Osteoblast (primary cell): ENCODE measurements at regions not wholly inside any gene's neighbourhood (a gene's known extent, or its start where the extent isn't known, plus 50 kb on each side); places are given as distances from the start of the nearest gene placed in this dataset.

ENCODE experiments used
- DNase-seq: peaks from one replicate; pipeline ENCODE4 v3.0.0; 2011; ENCODE audit warnings: low spot score, mixed read lengths; ENCODE audit not compliant: insufficient read length; ENCODE audit errors: missing footprints
- H2AFZ ChIP-seq: 2 replicates; pipeline ENCODE4 v1.6.0; 2011; ENCODE audit warnings: mild to moderate bottlenecking, low read length
- H3K27ac ChIP-seq: 2 replicates; pipeline ENCODE4 v1.5.1; 2011; ENCODE audit warnings: mild to moderate bottlenecking, low read depth, low read length, moderate library complexity
- H3K27me3 ChIP-seq: 2 replicates; pipeline ENCODE4 v1.6.0; 2012; ENCODE audit warnings: mild to moderate bottlenecking, control low read depth, inconsistent platforms, low read length, moderate library complexity; ENCODE audit not compliant: insufficient read depth
- H3K36me3 ChIP-seq: 2 replicates; pipeline ENCODE4 v1.5.1; 2011; ENCODE audit warnings: mild to moderate bottlenecking, low read length, control low read depth, moderate library complexity; ENCODE audit not compliant: insufficient read depth
- H3K4me1 ChIP-seq: 2 replicates; pipeline ENCODE4 v1.5.1; 2011; ENCODE audit warnings: mild to moderate bottlenecking, low read length, control low read depth, moderate library complexity; ENCODE audit not compliant: insufficient read depth
- H3K4me2 ChIP-seq: 2 replicates; pipeline ENCODE4 v1.6.0; 2011; ENCODE audit warnings: mild to moderate bottlenecking, low read length; ENCODE audit not compliant: insufficient read depth
- H3K4me3 ChIP-seq: fragments of 200-600 bp; sonication (generic); 3 replicates; pipeline ENCODE4 v1.5.1; 2012; ENCODE audit warnings: mild to moderate bottlenecking, low read length, inconsistent platforms; ENCODE audit not compliant: insufficient read depth
- H3K79me2 ChIP-seq: 2 replicates; pipeline ENCODE4 v1.6.0; 2012; ENCODE audit warnings: mild to moderate bottlenecking, low read length, control low read depth, inconsistent platforms; ENCODE audit not compliant: insufficient read depth
- H3K9me3 ChIP-seq: 2 replicates; pipeline ENCODE4 v1.5.1; 2011; ENCODE audit warnings: low read depth, low read length, control low read depth
- H4K20me1 ChIP-seq: 2 replicates; pipeline ENCODE4 v1.6.0; 2012; ENCODE audit warnings: mild to moderate bottlenecking, low read length, control low read depth; ENCODE audit not compliant: insufficient read depth
- TF ChIP-seq, protein P1 (sequence below): IDR thresholded peaks from 2 replicates; pipeline ENCODE4 v1.5.1; 2011; ENCODE audit warnings: mild to moderate bottlenecking, low read depth, low read length, moderate library complexity; ENCODE audit errors: extremely low read depth

DNA sequence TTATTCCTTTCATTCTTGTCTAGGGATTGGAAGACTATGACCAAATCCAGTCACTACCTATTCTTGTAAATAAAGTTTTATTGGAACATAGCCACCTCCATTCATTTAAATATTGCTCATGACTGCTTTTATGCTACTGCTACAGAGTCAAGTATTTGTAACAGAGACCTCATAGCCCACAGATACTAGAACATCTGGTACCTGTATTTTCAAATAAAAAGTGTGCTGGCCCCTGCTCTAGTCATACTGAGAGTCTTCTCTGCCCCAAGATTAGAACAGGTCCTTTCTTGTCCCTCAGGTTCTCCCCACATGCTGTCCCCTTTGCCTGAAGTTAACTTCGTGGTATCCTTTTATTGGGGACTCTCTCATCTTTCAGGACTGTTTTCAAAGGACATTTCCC is 422.3 kb downstream of the CBLN4 start:
- TF ChIP-seq, protein P1, sequence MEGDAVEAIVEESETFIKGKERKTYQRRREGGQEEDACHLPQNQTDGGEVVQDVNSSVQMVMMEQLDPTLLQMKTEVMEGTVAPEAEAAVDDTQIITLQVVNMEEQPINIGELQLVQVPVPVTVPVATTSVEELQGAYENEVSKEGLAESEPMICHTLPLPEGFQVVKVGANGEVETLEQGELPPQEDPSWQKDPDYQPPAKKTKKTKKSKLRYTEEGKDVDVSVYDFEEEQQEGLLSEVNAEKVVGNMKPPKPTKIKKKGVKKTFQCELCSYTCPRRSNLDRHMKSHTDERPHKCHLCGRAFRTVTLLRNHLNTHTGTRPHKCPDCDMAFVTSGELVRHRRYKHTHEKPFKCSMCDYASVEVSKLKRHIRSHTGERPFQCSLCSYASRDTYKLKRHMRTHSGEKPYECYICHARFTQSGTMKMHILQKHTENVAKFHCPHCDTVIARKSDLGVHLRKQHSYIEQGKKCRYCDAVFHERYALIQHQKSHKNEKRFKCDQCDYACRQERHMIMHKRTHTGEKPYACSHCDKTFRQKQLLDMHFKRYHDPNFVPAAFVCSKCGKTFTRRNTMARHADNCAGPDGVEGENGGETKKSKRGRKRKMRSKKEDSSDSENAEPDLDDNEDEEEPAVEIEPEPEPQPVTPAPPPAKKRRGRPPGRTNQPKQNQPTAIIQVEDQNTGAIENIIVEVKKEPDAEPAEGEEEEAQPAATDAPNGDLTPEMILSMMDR = no peak
- Histone ChIP-seq H3K9me3 (peaks cover 3% of the 10 kb centered on the region), H3K27ac (no peak overlapping the region), H2AFZ (no peak overlapping the region), H3K79me2 (no peaks in the 10 kb centered on the region), H3K4me1 (no peaks in the 10 kb centered on the region), H3K4me3 (no peak overlapping the region), H3K36me3 (no peaks in the 10 kb centered on the region), H3K4me2 (no peak overlapping the region), H4K20me1 (no peaks in the 10 kb centered on the region), H3K27me3 (no peaks in the 10 kb centered on the region)
- no peak for DNase-seq

DNA sequence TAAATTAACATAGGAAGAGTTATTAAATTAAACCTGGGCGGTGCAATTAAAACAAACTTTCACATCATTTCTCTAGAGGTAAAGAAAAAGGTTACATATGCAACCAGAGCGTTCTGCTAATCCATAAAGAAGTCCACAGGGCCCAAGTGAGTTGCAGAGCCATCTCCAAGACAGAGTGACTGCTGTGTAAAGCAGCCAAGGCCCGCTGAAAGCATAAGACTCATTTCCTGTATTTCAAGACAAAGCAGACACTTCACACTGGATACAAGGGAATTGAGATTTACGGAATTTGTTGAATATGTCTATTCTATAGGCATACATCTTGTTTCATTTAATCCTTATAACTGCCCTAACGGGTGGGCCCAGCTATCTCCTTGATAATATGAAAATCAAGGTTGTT is 422.8 kb downstream of the CBLN4 start:
- TF ChIP-seq, protein P1 = no peak
- Histone ChIP-seq H3K4me2 (no peak overlapping the region), H3K4me3 (no peak overlapping the region), H2AFZ (no peak overlapping the region), H3K27ac (no peak overlapping the region), H3K27me3 (no peaks in the 10 kb centered on the region), H3K9me3 (peaks cover 3% of the 10 kb centered on the region), H3K4me1 (no peaks in the 10 kb centered on the region), H3K36me3 (no peaks in the 10 kb centered on the region), H3K79me2 (no peaks in the 10 kb centered on the region), H4K20me1 (no peaks in the 10 kb centered on the region)
- no peak for DNase-seq

DNA sequence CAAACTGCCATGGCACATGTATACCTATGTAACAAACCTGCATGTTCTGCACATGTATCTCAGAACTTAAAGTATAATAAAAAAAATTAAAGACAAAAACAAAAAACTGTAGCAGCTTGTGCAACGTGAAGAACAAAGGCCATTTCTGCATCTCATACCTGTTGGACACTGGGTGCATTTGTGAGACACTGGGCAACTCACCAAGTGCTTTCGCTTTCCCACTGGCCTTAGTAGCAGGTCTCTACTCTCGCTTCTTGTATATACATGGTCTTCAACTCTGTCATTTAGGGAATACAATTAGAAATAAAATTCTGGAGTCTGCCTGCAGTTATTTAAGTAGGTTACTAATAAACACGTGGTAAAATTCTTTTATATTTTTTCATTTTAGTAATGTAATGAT is 423.8 kb downstream of the CBLN4 start:
- Histone ChIP-seq H3K36me3 (no peaks in the 10 kb centered on the region), H4K20me1 (no peaks in the 10 kb centered on the region), H3K4me3 (no peak overlapping the region), H3K9me3 (peaks cover 3% of the 10 kb centered on the region), H3K4me1 (no peaks in the 10 kb centered on the region), H3K27ac (no peak overlapping the region), H3K4me2 (no peak overlapping the region), H3K79me2 (no peaks in the 10 kb centered on the region), H2AFZ (no peak overlapping the region), H3K27me3 (no peaks in the 10 kb centered on the region)
- TF ChIP-seq, protein P1 = no peak
- no peak for DNase-seq

DNA sequence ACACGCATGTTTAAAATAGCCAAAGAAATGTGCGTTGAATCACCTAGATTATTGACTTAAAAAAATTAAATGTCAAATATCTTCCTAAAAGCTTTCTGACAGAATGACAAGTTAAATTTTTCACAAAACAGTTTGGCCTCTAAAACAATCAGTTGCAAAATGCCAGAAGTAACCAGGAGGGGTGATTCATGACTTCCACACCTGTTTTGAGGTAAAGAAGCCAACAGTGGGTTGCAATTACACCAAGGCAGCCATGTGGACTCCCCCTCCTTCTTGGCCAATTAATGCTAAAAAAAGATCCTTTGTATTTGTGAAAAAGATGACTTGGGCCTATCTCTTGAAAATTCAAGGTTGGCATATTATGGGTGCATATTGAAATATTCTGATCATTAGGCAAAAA is 424.8 kb downstream of the CBLN4 start:
- Histone ChIP-seq H3K79me2 (no peaks in the 10 kb centered on the region), H3K4me3 (no peak overlapping the region), H3K36me3 (no peaks in the 10 kb centered on the region), H3K9me3 (no peaks in the 10 kb centered on the region), H3K4me1 (no peaks in the 10 kb centered on the region), H3K4me2 (no peak overlapping the region), H3K27me3 (no peaks in the 10 kb centered on the region), H3K27ac (no peak overlapping the region), H4K20me1 (no peaks in the 10 kb centered on the region), H2AFZ (no peak overlapping the region)
- TF ChIP-seq, protein P1 = no peak
- DNase-seq = no peak
